ENCODE measurements at regions not wholly inside any gene's neighbourhood (a gene's known extent, or its start where the extent isn't known, plus 50 kb on each side); places are given as distances from the start of the nearest gene placed in this dataset.

- no peak overlapping the region for H3K4me3 ChIP-seq (replicated peaks; ENCODE audit: low read depth, low read length)
- no peak for TF ChIP-seq CTCF (IDR thresholded peaks at IDR 0.05; ENCODE audit: low read depth, low read length, missing control alignments)
- no peak for DNase-seq (ENCODE audit: extremely low read depth, low read depth)
Observed at GRCh38 chr6:93727447-93727846, 308.1 kb upstream of the EPHA7 start.

GRCh38 chr6:93721386-93722048 lies 302.2 kb upstream of the EPHA7 start:
- DNase-seq (ENCODE audit: extremely low read depth, low read depth): no peak
- H3K4me3 ChIP-seq (replicated peaks; ENCODE audit: low read depth, low read length): no peak overlapping the region
- no peak for TF ChIP-seq CTCF (IDR thresholded peaks at IDR 0.05; ENCODE audit: low read depth, low read length, missing control alignments)

- H3K4me3 ChIP-seq (replicated peaks; ENCODE audit: low read depth, low read length): no peak overlapping the region
- no peak for DNase-seq (ENCODE audit: extremely low read depth, low read depth)
- no peak for TF ChIP-seq CTCF (IDR thresholded peaks at IDR 0.05; ENCODE audit: low read depth, low read length, missing control alignments)
Observed at GRCh38 chr6:93713974-93714373, 294.6 kb upstream of the EPHA7 start.

- DNase-seq (ENCODE audit: extremely low read depth, low read depth): no peak
Observed at GRCh38 chr6:93703431-93703830, 284.1 kb upstream of the EPHA7 start.

GRCh38 chr6:93701526-93701925 lies 282.2 kb upstream of the EPHA7 start:
- no peak overlapping the region for H3K4me3 ChIP-seq (replicated peaks; ENCODE audit: low read depth, low read length)
- no peak for DNase-seq (ENCODE audit: extremely low read depth, low read depth)
- no peak for TF ChIP-seq CTCF (IDR thresholded peaks at IDR 0.05; ENCODE audit: low read depth, low read length, missing control alignments)

More at GRCh38 chr6:93703431-93703830, 284.1 kb upstream of the EPHA7 start:
- TF ChIP-seq CTCF (IDR thresholded peaks at IDR 0.05; ENCODE audit: low read depth, low read length, missing control alignments): no peak
- no peak overlapping the region for H3K4me3 ChIP-seq (replicated peaks; ENCODE audit: low read depth, low read length)

- TF ChIP-seq CTCF (IDR thresholded peaks at IDR 0.05; ENCODE audit: low read depth, low read length, missing control alignments): no peak
- no peak for DNase-seq (ENCODE audit: extremely low read depth, low read depth)
- H3K4me3 ChIP-seq (replicated peaks; ENCODE audit: low read depth, low read length): no peak overlapping the region
Observed at GRCh38 chr6:93685494-93685893, 266.1 kb upstream of the EPHA7 start.

GRCh38 chr6:93684339-93684738 lies 265.0 kb upstream of the EPHA7 start:
- no peak for TF ChIP-seq CTCF (IDR thresholded peaks at IDR 0.05; ENCODE audit: low read depth, low read length, missing control alignments)
- no peak for DNase-seq (ENCODE audit: extremely low read depth, low read depth)
- no peak overlapping the region for H3K4me3 ChIP-seq (replicated peaks; ENCODE audit: low read depth, low read length)
